Hematopoietic multipotent progenitor cell treated with erythropoietin and hydrocortisone succinate and interleukin-3 and kit ligand, for 8 days (in vitro differentiated cells): ENCODE measurements at regions not wholly inside any gene's neighbourhood (a gene's known extent, or its start where the extent isn't known, plus 50 kb on each side); places are given as distances from the start of the nearest gene placed in this dataset.

Experiments
- DNase-seq: peaks from one replicate; pipeline ENCODE4 v3.0.0-alpha.2; 2015

- no peak for DNase-seq
These were observed 295.4 kb upstream of the KCNJ16 start for GRCh38 chr17:69779378-69780214.

- DNase-seq = no peak
These were observed 291.2 kb upstream of the KCNJ16 start for GRCh38 chr17:69783865-69784264.

GRCh38 chr17:69788957-69789356 lies 286.1 kb upstream of the KCNJ16 start:
- DNase-seq = no peak

GRCh38 chr17:69796078-69796477 lies 278.9 kb upstream of the KCNJ16 start:
- no peak for DNase-seq

- no peak for DNase-seq
These were observed 274.2 kb upstream of the KCNJ16 start for GRCh38 chr17:69800870-69801269.

GRCh38 chr17:69801368-69801767 lies 273.7 kb upstream of the KCNJ16 start:
- no peak for DNase-seq

- DNase-seq = no peak
These were observed 272.8 kb upstream of the KCNJ16 start for GRCh38 chr17:69802045-69802740.

- DNase-seq = no peak
These were observed 265.7 kb upstream of the KCNJ16 start for GRCh38 chr17:69809331-69809730.

GRCh38 chr17:69810326-69810965 lies 264.6 kb upstream of the KCNJ16 start:
- DNase-seq = no peak

- DNase-seq = no peak
These were observed 262.7 kb upstream of the KCNJ16 start for GRCh38 chr17:69812240-69812837.

- no peak for DNase-seq
These were observed 261.0 kb upstream of the KCNJ16 start for GRCh38 chr17:69814031-69814430.

- DNase-seq = no peak
These were observed 259.6 kb upstream of the KCNJ16 start for GRCh38 chr17:69815406-69815805.

- DNase-seq = no peak
These were observed 256.6 kb upstream of the KCNJ16 start for GRCh38 chr17:69818467-69818866.

GRCh38 chr17:69819316-69820087 lies 255.5 kb upstream of the KCNJ16 start:
- DNase-seq = no peak

GRCh38 chr17:69820876-69821473 lies 254.1 kb upstream of the KCNJ16 start:
- DNase-seq = no peak

- no peak for DNase-seq
These were observed 252.6 kb upstream of the KCNJ16 start for GRCh38 chr17:69822314-69822875.

GRCh38 chr17:69828087-69828486 lies 246.9 kb upstream of the KCNJ16 start:
- DNase-seq = no peak

GRCh38 chr17:69834494-69834893 lies 240.5 kb upstream of the KCNJ16 start:
- no peak for DNase-seq

GRCh38 chr17:69851736-69852135 lies 223.3 kb upstream of the KCNJ16 start:
- no peak for DNase-seq

- DNase-seq = no peak
These were observed 221.3 kb upstream of the KCNJ16 start for GRCh38 chr17:69853541-69854224.

GRCh38 chr17:69854225-69854780 lies 220.7 kb upstream of the KCNJ16 start:
- no peak for DNase-seq
